NB4 (cell line): ENCODE measurements at regions not wholly inside any gene's neighbourhood (a gene's known extent, or its start where the extent isn't known, plus 50 kb on each side); places are given as distances from the start of the nearest gene placed in this dataset.

ENCODE experiments used
- MYC ChIP-seq: IDR thresholded peaks from 2 replicates; pipeline ENCODE4 v1.6.1; 2011; ENCODE audit warnings: low read depth, low read length
- POLR2A ChIP-seq: IDR thresholded peaks from 2 replicates; pipeline ENCODE4 v1.6.1; 2011; ENCODE audit warnings: mild to moderate bottlenecking; ENCODE audit not compliant: insufficient read length; ENCODE audit errors: extremely low read depth
- TF ChIP-seq, protein P1 (sequence below): IDR thresholded peaks from one replicate; pipeline ENCODE4 v1.5.1; 2012; ENCODE audit warnings: low read depth, low read length

DNA sequence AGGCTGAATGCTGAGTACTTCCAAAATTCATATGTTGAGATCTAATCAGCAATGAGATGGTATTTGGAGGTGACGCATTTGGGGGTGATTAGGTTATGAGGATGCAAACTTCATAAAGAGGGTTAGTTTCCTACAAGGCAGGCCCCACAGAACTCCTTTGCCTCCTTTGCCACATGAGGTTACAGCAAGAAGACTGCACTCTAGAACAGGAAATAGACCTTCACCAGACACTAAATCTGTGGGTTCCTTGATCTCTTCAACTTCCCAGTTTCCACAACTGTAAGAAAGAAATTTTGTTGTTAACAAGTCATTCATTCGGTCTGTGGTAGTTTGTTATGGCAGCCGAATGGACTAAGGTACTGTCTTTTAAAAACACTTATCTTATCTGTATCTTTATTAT, 681.9 kb upstream of the HS3ST1 start:
- TF ChIP-seq, protein P1, sequence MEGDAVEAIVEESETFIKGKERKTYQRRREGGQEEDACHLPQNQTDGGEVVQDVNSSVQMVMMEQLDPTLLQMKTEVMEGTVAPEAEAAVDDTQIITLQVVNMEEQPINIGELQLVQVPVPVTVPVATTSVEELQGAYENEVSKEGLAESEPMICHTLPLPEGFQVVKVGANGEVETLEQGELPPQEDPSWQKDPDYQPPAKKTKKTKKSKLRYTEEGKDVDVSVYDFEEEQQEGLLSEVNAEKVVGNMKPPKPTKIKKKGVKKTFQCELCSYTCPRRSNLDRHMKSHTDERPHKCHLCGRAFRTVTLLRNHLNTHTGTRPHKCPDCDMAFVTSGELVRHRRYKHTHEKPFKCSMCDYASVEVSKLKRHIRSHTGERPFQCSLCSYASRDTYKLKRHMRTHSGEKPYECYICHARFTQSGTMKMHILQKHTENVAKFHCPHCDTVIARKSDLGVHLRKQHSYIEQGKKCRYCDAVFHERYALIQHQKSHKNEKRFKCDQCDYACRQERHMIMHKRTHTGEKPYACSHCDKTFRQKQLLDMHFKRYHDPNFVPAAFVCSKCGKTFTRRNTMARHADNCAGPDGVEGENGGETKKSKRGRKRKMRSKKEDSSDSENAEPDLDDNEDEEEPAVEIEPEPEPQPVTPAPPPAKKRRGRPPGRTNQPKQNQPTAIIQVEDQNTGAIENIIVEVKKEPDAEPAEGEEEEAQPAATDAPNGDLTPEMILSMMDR = no peak
- TF ChIP-seq POLR2A (no peak), MYC (no peak)
